ENCODE measurements at regions not wholly inside any gene's neighbourhood (a gene's known extent, or its start where the extent isn't known, plus 50 kb on each side); places are given as distances from the start of the nearest gene placed in this dataset.

DNA sequence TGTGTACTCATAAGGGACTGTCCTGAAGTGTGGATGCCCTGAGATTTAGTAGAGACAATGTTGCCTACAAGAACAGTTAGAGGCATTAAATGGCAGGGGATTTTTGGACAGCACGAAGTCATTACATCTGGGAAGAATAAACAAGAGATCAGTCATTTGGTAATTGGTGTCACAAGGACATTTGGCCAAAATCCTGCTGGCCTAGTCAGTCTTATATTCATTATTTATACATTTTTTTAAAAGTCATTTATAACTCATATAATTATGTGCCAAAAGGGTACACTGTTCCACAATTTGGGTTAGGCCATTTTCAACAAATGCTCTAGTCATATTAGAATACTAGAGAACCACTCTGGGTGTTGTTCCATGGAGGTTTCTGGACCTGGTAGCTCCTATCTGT, 104.7 kb downstream of the LRATD1 start (continued):
- TF ChIP-seq SAP30 (IDR thresholded peaks at IDR 0.05; ENCODE audit: insufficient read depth, insufficient replicate concordance, low read length) = no peak
- no peak for TF ChIP-seq GTF2F1 (IDR thresholded peaks at IDR 0.05; ENCODE audit: borderline replicate concordance, low read depth, low read length)
- no peak for TF ChIP-seq BACH1 (IDR thresholded peaks at IDR 0.05; ENCODE audit: low read length)
- TF ChIP-seq SP1 (IDR thresholded peaks at IDR 0.05; ENCODE audit: low read depth, low read length) = no peak
- TF ChIP-seq CBX5 (IDR thresholded peaks at IDR 0.05; ENCODE audit: low read depth, low read length) = no peak
- no peak for TF ChIP-seq PHF8 (conservative IDR thresholded peaks at IDR 0.05; ENCODE audit: low read depth, low read length)
- TF ChIP-seq, protein P1, sequence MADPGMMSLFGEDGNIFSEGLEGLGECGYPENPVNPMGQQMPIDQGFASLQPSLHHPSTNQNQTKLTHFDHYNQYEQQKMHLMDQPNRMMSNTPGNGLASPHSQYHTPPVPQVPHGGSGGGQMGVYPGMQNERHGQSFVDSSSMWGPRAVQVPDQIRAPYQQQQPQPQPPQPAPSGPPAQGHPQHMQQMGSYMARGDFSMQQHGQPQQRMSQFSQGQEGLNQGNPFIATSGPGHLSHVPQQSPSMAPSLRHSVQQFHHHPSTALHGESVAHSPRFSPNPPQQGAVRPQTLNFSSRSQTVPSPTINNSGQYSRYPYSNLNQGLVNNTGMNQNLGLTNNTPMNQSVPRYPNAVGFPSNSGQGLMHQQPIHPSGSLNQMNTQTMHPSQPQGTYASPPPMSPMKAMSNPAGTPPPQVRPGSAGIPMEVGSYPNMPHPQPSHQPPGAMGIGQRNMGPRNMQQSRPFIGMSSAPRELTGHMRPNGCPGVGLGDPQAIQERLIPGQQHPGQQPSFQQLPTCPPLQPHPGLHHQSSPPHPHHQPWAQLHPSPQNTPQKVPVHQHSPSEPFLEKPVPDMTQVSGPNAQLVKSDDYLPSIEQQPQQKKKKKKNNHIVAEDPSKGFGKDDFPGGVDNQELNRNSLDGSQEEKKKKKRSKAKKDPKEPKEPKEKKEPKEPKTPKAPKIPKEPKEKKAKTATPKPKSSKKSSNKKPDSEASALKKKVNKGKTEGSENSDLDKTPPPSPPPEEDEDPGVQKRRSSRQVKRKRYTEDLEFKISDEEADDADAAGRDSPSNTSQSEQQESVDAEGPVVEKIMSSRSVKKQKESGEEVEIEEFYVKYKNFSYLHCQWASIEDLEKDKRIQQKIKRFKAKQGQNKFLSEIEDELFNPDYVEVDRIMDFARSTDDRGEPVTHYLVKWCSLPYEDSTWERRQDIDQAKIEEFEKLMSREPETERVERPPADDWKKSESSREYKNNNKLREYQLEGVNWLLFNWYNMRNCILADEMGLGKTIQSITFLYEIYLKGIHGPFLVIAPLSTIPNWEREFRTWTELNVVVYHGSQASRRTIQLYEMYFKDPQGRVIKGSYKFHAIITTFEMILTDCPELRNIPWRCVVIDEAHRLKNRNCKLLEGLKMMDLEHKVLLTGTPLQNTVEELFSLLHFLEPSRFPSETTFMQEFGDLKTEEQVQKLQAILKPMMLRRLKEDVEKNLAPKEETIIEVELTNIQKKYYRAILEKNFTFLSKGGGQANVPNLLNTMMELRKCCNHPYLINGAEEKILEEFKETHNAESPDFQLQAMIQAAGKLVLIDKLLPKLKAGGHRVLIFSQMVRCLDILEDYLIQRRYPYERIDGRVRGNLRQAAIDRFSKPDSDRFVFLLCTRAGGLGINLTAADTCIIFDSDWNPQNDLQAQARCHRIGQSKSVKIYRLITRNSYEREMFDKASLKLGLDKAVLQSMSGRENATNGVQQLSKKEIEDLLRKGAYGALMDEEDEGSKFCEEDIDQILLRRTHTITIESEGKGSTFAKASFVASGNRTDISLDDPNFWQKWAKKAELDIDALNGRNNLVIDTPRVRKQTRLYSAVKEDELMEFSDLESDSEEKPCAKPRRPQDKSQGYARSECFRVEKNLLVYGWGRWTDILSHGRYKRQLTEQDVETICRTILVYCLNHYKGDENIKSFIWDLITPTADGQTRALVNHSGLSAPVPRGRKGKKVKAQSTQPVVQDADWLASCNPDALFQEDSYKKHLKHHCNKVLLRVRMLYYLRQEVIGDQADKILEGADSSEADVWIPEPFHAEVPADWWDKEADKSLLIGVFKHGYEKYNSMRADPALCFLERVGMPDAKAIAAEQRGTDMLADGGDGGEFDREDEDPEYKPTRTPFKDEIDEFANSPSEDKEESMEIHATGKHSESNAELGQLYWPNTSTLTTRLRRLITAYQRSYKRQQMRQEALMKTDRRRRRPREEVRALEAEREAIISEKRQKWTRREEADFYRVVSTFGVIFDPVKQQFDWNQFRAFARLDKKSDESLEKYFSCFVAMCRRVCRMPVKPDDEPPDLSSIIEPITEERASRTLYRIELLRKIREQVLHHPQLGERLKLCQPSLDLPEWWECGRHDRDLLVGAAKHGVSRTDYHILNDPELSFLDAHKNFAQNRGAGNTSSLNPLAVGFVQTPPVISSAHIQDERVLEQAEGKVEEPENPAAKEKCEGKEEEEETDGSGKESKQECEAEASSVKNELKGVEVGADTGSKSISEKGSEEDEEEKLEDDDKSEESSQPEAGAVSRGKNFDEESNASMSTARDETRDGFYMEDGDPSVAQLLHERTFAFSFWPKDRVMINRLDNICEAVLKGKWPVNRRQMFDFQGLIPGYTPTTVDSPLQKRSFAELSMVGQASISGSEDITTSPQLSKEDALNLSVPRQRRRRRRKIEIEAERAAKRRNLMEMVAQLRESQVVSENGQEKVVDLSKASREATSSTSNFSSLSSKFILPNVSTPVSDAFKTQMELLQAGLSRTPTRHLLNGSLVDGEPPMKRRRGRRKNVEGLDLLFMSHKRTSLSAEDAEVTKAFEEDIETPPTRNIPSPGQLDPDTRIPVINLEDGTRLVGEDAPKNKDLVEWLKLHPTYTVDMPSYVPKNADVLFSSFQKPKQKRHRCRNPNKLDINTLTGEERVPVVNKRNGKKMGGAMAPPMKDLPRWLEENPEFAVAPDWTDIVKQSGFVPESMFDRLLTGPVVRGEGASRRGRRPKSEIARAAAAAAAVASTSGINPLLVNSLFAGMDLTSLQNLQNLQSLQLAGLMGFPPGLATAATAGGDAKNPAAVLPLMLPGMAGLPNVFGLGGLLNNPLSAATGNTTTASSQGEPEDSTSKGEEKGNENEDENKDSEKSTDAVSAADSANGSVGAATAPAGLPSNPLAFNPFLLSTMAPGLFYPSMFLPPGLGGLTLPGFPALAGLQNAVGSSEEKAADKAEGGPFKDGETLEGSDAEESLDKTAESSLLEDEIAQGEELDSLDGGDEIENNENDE (IDR thresholded peaks at IDR 0.05; ENCODE audit: insufficient replicate concordance, low read length) = no peak
- TF ChIP-seq POU5F1 (IDR thresholded peaks at IDR 0.05; ENCODE audit: low read depth, low read length) = no peak
- no peak for TF ChIP-seq EGR1 (IDR thresholded peaks at IDR 0.05; ENCODE audit: borderline replicate concordance, low read depth, low read length)
